GM12865 (cell line): ENCODE measurements at regions not wholly inside any gene's neighbourhood (a gene's known extent, or its start where the extent isn't known, plus 50 kb on each side); places are given as distances from the start of the nearest gene placed in this dataset.
"Not testable (repeated sequence)": the region's sequence is repeated elsewhere in the genome, so short reads cannot be mapped to it uniquely, and the experiment has no call there.

ENCODE experiments used
- DNase-seq: peaks from one replicate; pipeline ENCODE4 v3.0.0; 2010; ENCODE audit warnings: low read depth
- H3K4me3 ChIP-seq: 2 replicates; pipeline ENCODE4 v1.5.1; 2011; ENCODE audit warnings: mild to moderate bottlenecking, low read depth, low read length, control low read depth
- CTCF ChIP-seq: IDR thresholded peaks from 2 replicates; pipeline ENCODE4 v1.5.1; 2011; ENCODE audit warnings: low read length, control low read depth, low read depth, inconsistent platforms; ENCODE audit not compliant: insufficient read depth; ENCODE audit errors: missing control alignments

GRCh38 chr5:67765697-67766096 lies 449.9 kb upstream of the PIK3R1 start:
- DNase-seq, result no peak
- no peak for TF ChIP-seq CTCF
- no peak overlapping the region for H3K4me3 ChIP-seq

- DNase-seq, H3K4me3 ChIP-seq: not testable (repeated sequence)
Measured at GRCh38 chr5:67757771-67758170, 457.8 kb upstream of the PIK3R1 start.

- DNase-seq, result no peak
- TF ChIP-seq CTCF, result no peak
- no peak overlapping the region for H3K4me3 ChIP-seq
Measured at GRCh38 chr5:67752357-67752708, 463.2 kb upstream of the PIK3R1 start.

GRCh38 chr5:67748165-67748690 lies 467.3 kb upstream of the PIK3R1 start:
- no peak for DNase-seq
- no peak overlapping the region for H3K4me3 ChIP-seq
- TF ChIP-seq CTCF, result no peak

- DNase-seq, result no peak
- TF ChIP-seq CTCF, result no peak
- no peak overlapping the region for H3K4me3 ChIP-seq
Measured at GRCh38 chr5:67747096-67747495, 468.5 kb upstream of the PIK3R1 start.

GRCh38 chr5:67746608-67747007 lies 468.9 kb upstream of the PIK3R1 start:
- H3K4me3 ChIP-seq, DNase-seq: not testable (repeated sequence)

- TF ChIP-seq CTCF, result no peak
- no peak for DNase-seq
Measured at GRCh38 chr5:67746103-67746502, 469.5 kb upstream of the PIK3R1 start.

GRCh38 chr5:67732921-67733320 lies 482.6 kb upstream of the PIK3R1 start:
- no peak for DNase-seq
- TF ChIP-seq CTCF, result no peak

More at GRCh38 chr5:67746103-67746502, 469.5 kb upstream of the PIK3R1 start:
- no peak overlapping the region for H3K4me3 ChIP-seq

More at GRCh38 chr5:67732921-67733320, 482.6 kb upstream of the PIK3R1 start:
- no peak overlapping the region for H3K4me3 ChIP-seq
